Gastroesophageal sphincter (tissue), 3 donors: ENCODE measurements at regions not wholly inside any gene's neighbourhood (a gene's known extent, or its start where the extent isn't known, plus 50 kb on each side); places are given as distances from the start of the nearest gene placed in this dataset.

Experiments used
- CTCF ChIP-seq, 4 experiments: fragments of 200-600 bp in 2 of 4; fragments of 450-650 bp in 2 of 4; sonication (generic) in 1 of 4; IDR thresholded peaks; one replicate each; pipeline ENCODE4 v1.5.1; 2017 to 2019; ENCODE audit warnings: antibody characterized with exemption in 4 of 4, mild to moderate bottlenecking in 2 of 4, moderate library complexity in 2 of 4
- EP300 ChIP-seq: sonication (generic); formaldehyde crosslinking; IDR thresholded peaks from one replicate; pipeline ENCODE4 v1.6.1; 2017; ENCODE audit warnings: antibody characterized with exemption, mild to moderate bottlenecking
- POLR2A ChIP-seq, 2 donors: fragments of 450-650 bp; IDR thresholded peaks; one replicate each; pipeline ENCODE4 v1.6.1; 2017; ENCODE audit warnings: antibody characterized with exemption in 2 of 2, mild to moderate bottlenecking in 2 of 2, moderate library complexity in 1 of 2
- POLR2AphosphoS5 ChIP-seq: sonication (generic); formaldehyde crosslinking; IDR thresholded peaks from one replicate; pipeline ENCODE4 v1.6.1; 2017; ENCODE audit warnings: antibody characterized with exemption

DNA sequence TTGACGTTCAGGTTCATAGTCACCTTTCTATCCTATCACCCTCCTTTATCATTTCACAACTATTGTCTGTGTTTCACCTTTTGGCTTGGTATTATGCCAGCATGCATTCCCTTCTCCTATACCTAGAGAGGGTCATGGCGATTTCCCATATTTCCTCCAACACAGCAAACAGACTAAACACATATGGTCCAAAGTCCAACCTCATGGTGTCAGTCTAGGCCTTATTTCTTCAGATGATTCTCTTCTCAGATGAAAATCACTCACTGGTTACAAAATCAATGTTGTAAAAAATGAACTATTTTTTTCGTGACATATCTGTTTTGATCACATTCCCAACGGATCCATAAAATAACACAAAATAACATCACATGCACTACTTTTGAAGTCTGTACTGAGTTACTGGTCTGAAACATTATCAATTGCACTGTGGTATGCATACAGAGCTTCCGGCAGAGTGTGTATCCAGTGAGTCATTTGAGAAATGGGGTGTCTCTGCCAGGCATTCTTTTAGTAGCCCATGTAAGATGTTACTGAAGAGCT is 204.8 kb upstream of the GALNT5 start:
- TF ChIP-seq CTCF (IDR thresholded peaks at IDR 0.05) = no peak
- TF ChIP-seq EP300 = no peak
- TF ChIP-seq POLR2AphosphoS5 = no peak
- no peak for TF ChIP-seq POLR2A (IDR thresholded peaks at IDR 0.05)
